ENCODE measurements at regions not wholly inside any gene's neighbourhood (a gene's known extent, or its start where the extent isn't known, plus 50 kb on each side); places are given as distances from the start of the nearest gene placed in this dataset.
"Not testable (repeated sequence)": the region's sequence is repeated elsewhere in the genome, so short reads cannot be mapped to it uniquely, and the experiment has no call there.

DNA sequence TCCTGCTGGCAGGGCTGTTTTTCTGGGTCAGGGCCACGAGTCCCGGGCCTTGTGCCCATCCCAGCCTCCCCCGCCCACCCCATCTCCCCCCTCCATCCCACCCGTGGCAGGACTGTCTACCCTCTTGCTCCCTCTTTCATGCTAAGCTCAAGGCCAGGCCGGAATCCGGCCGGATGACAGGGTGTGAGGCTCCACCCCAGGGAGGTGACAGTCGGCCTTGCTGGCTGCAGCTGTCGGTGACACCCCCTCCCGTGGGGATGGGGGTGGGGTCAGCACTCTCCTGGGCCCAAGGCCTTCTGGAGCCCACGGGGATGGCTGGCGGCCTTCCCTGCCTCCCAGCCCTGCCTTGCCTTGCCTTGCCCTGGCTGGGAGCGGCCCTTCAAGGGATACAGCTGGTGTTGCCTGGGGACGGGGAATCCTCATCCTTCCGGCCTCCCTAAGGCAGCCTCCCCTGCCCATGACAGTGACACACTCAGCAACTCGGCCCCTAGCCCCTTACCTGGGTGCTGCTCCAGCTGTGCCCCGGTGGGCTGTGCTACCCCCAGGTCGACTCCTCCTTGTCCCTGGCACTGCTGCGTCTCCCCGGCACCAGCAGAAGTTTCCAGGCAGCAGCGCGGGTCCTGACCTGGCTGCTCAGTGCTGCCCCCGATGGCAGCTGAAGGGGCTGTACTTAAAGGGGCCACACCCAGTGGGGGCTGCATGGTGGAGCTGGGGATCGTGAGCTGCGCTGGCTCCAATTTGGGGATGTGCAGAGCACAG lies 303.9 kb downstream of the CCDC74A start:
- peak; percentile 29 for DNase-seq
- H3K4me1 ChIP-seq (ENCODE audit: insufficient read depth, low read length); H3K27ac ChIP-seq (ENCODE audit: low read length); H3K4me3 ChIP-seq (ENCODE audit: low read depth in 1 of 2, low read length in 2 of 2); H3K36me3 ChIP-seq (ENCODE audit: insufficient read depth, low read length); H3K4me2 ChIP-seq (ENCODE audit: insufficient read depth, low read length); H2AFZ ChIP-seq (ENCODE audit: low read depth, low read length); H3K27me3 ChIP-seq (ENCODE audit: insufficient read depth, low read length, poor library complexity); H4K20me1 ChIP-seq (ENCODE audit: insufficient read depth, low read length); H3K9ac ChIP-seq (ENCODE audit: low read depth, low read length); H3K9me3 ChIP-seq (ENCODE audit: insufficient read depth, low read length, severe bottlenecking); H3K79me2 ChIP-seq (ENCODE audit: insufficient read depth, low read length): not testable (repeated sequence)
- ATAC-seq (ENCODE audit: insufficient read depth, low read depth): peak; percentile 54; the same call in 2 of the 3 replicates
- peak; percentile 52 for TF ChIP-seq CTCF (IDR thresholded peaks at IDR 0.05; ENCODE audit: borderline replicate concordance, extremely low read depth, low read length, poor library complexity, severe bottlenecking)

DNA sequence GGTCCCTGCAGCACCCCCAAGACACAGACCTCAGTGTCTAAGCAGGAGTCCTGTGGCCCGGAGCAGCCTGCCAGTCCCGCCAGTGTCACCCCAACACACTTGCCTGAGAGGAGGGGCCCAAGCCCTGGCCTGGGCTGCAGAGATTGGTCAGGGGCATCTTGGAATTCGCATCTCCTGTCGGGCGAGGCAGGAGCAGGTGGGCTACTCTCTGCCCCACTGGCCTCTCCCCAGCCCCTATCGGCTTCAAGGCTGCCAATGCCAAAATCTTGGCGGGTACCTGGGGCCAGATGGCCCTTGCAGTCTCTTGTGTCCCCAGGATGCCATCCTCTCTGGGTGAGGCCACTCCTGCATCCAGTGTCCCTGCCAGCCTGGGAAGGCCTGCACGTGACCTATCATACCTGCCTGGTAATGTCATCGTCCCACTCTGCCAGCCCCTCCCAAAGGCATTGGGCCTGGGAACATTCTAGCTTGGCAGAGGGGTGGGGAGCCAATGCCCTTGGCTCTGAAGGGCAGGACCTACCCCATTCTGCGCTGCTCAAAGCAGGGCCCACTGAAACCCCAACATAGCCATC lies 304.6 kb downstream of the CCDC74A start:
- not testable (repeated sequence) for H3K9me3 ChIP-seq (ENCODE audit: insufficient read depth, low read length, severe bottlenecking); H3K4me2 ChIP-seq (ENCODE audit: insufficient read depth, low read length); H3K4me1 ChIP-seq (ENCODE audit: insufficient read depth, low read length); H3K79me2 ChIP-seq (ENCODE audit: insufficient read depth, low read length); H4K20me1 ChIP-seq (ENCODE audit: insufficient read depth, low read length); H2AFZ ChIP-seq (ENCODE audit: low read depth, low read length); ATAC-seq (ENCODE audit: insufficient read depth, low read depth); H3K36me3 ChIP-seq (ENCODE audit: insufficient read depth, low read length); DNase-seq; H3K27ac ChIP-seq (ENCODE audit: low read length); H3K4me3 ChIP-seq (ENCODE audit: low read depth in 1 of 2, low read length in 2 of 2); H3K9ac ChIP-seq (ENCODE audit: low read depth, low read length); H3K27me3 ChIP-seq (ENCODE audit: insufficient read depth, low read length, poor library complexity)

- not testable (repeated sequence) for H3K36me3 ChIP-seq (ENCODE audit: insufficient read depth, low read length); H3K9ac ChIP-seq (ENCODE audit: low read depth, low read length); H3K4me1 ChIP-seq (ENCODE audit: insufficient read depth, low read length); H4K20me1 ChIP-seq (ENCODE audit: insufficient read depth, low read length); H2AFZ ChIP-seq (ENCODE audit: low read depth, low read length); H3K4me3 ChIP-seq (ENCODE audit: low read depth in 1 of 2, low read length in 2 of 2); H3K79me2 ChIP-seq (ENCODE audit: insufficient read depth, low read length); H3K27me3 ChIP-seq (ENCODE audit: insufficient read depth, low read length, poor library complexity); H3K9me3 ChIP-seq (ENCODE audit: insufficient read depth, low read length, severe bottlenecking); H3K27ac ChIP-seq (ENCODE audit: low read length); H3K4me2 ChIP-seq (ENCODE audit: insufficient read depth, low read length)
- peak; percentile 83 for ATAC-seq (ENCODE audit: insufficient read depth, low read depth)
- peak; percentile 56 for DNase-seq
Measured at GRCh38 chr2:131832917-131833316, 305.2 kb downstream of the CCDC74A start.

DNA sequence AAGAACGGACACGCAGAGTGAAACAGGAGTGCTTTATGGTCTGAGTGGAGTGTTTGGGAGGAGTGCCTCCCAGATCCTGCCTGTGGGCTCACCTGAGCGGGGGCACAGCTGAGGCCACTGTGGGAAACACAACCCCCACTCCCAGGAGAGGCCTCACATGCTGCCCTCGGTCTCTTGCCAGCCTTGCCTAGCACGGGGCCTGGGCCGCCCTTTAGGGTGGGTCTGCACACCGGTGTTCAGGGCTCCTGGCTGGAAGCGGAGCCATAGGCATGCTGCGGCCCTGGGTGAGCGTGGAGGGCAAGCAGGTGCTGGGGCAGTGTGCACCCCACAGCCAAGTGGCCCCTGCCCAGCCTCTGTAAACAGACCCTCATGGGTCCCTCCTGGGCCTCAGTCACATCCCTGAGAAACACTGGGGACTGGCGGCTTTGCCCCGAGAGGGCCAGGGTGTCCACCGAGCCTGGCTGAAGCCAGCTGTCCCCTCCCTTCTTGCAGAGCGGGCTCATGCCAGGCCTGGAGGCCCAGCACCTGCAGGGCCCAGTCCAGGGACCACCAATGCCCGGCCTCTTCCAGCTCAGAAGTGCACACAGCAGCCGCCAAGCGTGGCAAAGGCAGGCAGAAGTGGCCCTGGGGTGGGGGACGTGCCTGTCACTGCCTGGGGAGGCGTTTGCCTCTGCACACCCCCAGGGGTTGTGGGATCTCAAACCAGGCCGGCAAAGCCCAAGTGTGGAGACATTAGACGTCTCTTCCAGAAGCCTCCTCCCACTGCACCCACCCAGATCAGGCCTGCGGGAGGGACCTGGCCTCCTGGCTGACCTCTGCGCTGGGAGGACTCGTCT lies 305.9 kb downstream of the CCDC74A start:
- H3K79me2 ChIP-seq (ENCODE audit: insufficient read depth, low read length); H3K9me3 ChIP-seq (ENCODE audit: insufficient read depth, low read length, severe bottlenecking); H4K20me1 ChIP-seq (ENCODE audit: insufficient read depth, low read length); DNase-seq; H3K36me3 ChIP-seq (ENCODE audit: insufficient read depth, low read length); H3K27me3 ChIP-seq (ENCODE audit: insufficient read depth, low read length, poor library complexity); H3K9ac ChIP-seq (ENCODE audit: low read depth, low read length); H3K4me3 ChIP-seq (ENCODE audit: low read depth in 1 of 2, low read length in 2 of 2); H3K4me2 ChIP-seq (ENCODE audit: insufficient read depth, low read length); H3K4me1 ChIP-seq (ENCODE audit: insufficient read depth, low read length); H3K27ac ChIP-seq (ENCODE audit: low read length); H2AFZ ChIP-seq (ENCODE audit: low read depth, low read length); ATAC-seq (ENCODE audit: insufficient read depth, low read depth): not testable (repeated sequence)

- not testable (repeated sequence) for ATAC-seq (ENCODE audit: insufficient read depth, low read depth); H4K20me1 ChIP-seq (ENCODE audit: insufficient read depth, low read length)
Measured at GRCh38 chr2:131834203-131835020, 306.7 kb downstream of the CCDC74A start.

DNA sequence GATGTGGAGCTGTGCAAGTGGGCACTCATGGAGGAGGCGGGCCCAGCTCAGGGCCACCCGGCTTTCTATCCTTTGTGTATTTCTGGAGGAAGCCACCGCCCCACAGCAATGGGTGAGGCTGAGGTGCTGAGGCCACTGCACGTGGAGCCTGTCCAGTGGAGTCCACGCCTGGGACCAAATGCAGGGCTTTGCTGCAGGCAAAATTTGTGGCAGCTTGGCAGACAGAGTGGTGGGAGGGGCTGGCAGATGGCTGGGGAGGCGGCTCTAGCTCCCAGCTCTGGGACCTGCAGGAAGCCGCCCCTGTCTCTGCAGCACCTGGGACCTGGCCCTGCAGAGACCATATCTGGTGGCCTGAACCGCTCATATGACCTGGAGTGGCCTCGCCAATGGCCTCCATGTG lies 307.3 kb downstream of the CCDC74A start:
- H3K4me3 ChIP-seq (ENCODE audit: low read depth in 1 of 2, low read length in 2 of 2); H3K36me3 ChIP-seq (ENCODE audit: insufficient read depth, low read length); H2AFZ ChIP-seq (ENCODE audit: low read depth, low read length); H3K27me3 ChIP-seq (ENCODE audit: insufficient read depth, low read length, poor library complexity); H3K4me2 ChIP-seq (ENCODE audit: insufficient read depth, low read length); H3K79me2 ChIP-seq (ENCODE audit: insufficient read depth, low read length); DNase-seq; H3K4me1 ChIP-seq (ENCODE audit: insufficient read depth, low read length); H4K20me1 ChIP-seq (ENCODE audit: insufficient read depth, low read length); H3K27ac ChIP-seq (ENCODE audit: low read length); H3K9ac ChIP-seq (ENCODE audit: low read depth, low read length); ATAC-seq (ENCODE audit: insufficient read depth, low read depth); H3K9me3 ChIP-seq (ENCODE audit: insufficient read depth, low read length, severe bottlenecking): not testable (repeated sequence)

More at GRCh38 chr2:131834203-131835020, 306.7 kb downstream of the CCDC74A start:
- H3K9me3 ChIP-seq (ENCODE audit: insufficient read depth, low read length, severe bottlenecking); H3K79me2 ChIP-seq (ENCODE audit: insufficient read depth, low read length); H2AFZ ChIP-seq (ENCODE audit: low read depth, low read length); DNase-seq; H3K4me2 ChIP-seq (ENCODE audit: insufficient read depth, low read length); H3K27me3 ChIP-seq (ENCODE audit: insufficient read depth, low read length, poor library complexity); H3K9ac ChIP-seq (ENCODE audit: low read depth, low read length); H3K36me3 ChIP-seq (ENCODE audit: insufficient read depth, low read length); H3K27ac ChIP-seq (ENCODE audit: low read length); H3K4me1 ChIP-seq (ENCODE audit: insufficient read depth, low read length); H3K4me3 ChIP-seq (ENCODE audit: low read depth in 1 of 2, low read length in 2 of 2): not testable (repeated sequence)

Data from DND-41 (cell line).